Keratinocyte (primary cell): ENCODE measurements at regions not wholly inside any gene's neighbourhood (a gene's known extent, or its start where the extent isn't known, plus 50 kb on each side); places are given as distances from the start of the nearest gene placed in this dataset.

Source experiments
- EZH2 ChIP-seq: IDR thresholded peaks from one replicate; pipeline ENCODE4 v1.6.1; 2012; ENCODE audit warnings: inconsistent platforms, mild to moderate bottlenecking, low read length, moderate library complexity
- TF ChIP-seq, protein P1 (sequence below), 3 experiments: IDR thresholded peaks in 1 of 3; conservative IDR thresholded peaks in 1 of 3; optimal IDR thresholded peaks in 1 of 3; 2 replicates in 2 of 3; 3 replicates in 1 of 3; pipeline versions ENCODE3 to v1.5.1; 2011; ENCODE audit warnings: low read length in 3 of 3, mild to moderate bottlenecking in 3 of 3, moderate library complexity in 2 of 3, control low read depth in 1 of 3, inconsistent platforms in 1 of 3; ENCODE audit not compliant: insufficient read depth in 2 of 3; ENCODE audit errors: extremely low read depth in 1 of 3

DNA sequence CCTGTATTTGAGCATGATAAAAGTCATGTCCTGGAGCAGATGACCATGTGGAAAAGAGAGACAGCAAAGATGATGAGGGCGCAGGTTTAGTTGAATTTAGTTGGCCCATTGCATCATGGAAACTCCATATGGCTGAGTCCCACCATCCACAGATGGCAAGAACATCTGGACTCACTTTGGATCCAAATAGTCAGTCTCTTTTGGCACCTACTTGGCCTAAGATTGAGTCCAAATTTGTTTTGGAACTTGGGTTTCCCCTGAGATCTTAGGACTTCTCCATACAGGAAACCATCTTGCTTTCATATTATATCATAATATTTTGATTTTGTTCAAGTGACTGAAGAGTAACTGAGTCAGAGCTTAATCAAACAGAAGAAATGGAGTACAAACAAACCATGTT is 217.5 kb downstream of the DRD1 start:
- TF ChIP-seq, protein P1, sequence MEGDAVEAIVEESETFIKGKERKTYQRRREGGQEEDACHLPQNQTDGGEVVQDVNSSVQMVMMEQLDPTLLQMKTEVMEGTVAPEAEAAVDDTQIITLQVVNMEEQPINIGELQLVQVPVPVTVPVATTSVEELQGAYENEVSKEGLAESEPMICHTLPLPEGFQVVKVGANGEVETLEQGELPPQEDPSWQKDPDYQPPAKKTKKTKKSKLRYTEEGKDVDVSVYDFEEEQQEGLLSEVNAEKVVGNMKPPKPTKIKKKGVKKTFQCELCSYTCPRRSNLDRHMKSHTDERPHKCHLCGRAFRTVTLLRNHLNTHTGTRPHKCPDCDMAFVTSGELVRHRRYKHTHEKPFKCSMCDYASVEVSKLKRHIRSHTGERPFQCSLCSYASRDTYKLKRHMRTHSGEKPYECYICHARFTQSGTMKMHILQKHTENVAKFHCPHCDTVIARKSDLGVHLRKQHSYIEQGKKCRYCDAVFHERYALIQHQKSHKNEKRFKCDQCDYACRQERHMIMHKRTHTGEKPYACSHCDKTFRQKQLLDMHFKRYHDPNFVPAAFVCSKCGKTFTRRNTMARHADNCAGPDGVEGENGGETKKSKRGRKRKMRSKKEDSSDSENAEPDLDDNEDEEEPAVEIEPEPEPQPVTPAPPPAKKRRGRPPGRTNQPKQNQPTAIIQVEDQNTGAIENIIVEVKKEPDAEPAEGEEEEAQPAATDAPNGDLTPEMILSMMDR (optimal IDR thresholded peaks at IDR 0.05 in 1 of 3, IDR thresholded peaks at IDR 0.05 in 1 of 3, conservative IDR thresholded peaks at IDR 0.05 in 1 of 3; ENCODE audit: extremely low read depth in 1 of 3, insufficient read depth in 2 of 3, low read length in 3 of 3): no peak
- TF ChIP-seq EZH2: no peak
